ENCODE measurements at regions not wholly inside any gene's neighbourhood (a gene's known extent, or its start where the extent isn't known, plus 50 kb on each side); places are given as distances from the start of the nearest gene placed in this dataset.

GRCh38 chr18:2222270-2223185 is 348.8 kb downstream of the METTL4 start:
- no peaks in the 10 kb centered on the region for H3K36me3 ChIP-seq (ENCODE audit: low read depth)

DNA sequence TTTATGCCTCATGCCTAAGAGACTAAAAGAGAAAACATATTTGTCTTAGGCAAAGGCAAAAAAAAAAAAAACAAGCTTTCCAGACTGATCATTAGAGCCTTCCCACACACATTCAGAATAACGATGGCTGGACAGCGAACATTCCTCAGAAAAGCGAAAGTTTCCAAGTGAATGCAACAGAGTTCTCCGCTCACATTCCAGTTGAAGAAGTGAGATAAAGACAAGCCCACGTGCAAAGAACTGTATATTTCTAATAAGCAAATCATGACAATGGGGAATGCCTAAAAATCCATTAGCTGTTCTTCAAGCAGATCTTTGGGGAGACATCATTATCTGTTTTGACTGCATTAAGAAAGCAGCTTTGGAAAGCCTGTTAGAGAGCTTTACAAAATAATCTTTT is 347.9 kb downstream of the METTL4 start:
- no peak for DNase-seq
- H3K4me3 ChIP-seq: no peak overlapping the region
- H3K9me3 ChIP-seq: no peaks in the 10 kb centered on the region
- no peaks in the 10 kb centered on the region for H3K4me1 ChIP-seq (ENCODE audit: low read depth)
- intact Hi-C loops (cut with DNase I, micrococcal nuclease): no loop called here
- H3K36me3 ChIP-seq (ENCODE audit: low read depth): no peaks in the 10 kb centered on the region
- TF ChIP-seq, protein P1, sequence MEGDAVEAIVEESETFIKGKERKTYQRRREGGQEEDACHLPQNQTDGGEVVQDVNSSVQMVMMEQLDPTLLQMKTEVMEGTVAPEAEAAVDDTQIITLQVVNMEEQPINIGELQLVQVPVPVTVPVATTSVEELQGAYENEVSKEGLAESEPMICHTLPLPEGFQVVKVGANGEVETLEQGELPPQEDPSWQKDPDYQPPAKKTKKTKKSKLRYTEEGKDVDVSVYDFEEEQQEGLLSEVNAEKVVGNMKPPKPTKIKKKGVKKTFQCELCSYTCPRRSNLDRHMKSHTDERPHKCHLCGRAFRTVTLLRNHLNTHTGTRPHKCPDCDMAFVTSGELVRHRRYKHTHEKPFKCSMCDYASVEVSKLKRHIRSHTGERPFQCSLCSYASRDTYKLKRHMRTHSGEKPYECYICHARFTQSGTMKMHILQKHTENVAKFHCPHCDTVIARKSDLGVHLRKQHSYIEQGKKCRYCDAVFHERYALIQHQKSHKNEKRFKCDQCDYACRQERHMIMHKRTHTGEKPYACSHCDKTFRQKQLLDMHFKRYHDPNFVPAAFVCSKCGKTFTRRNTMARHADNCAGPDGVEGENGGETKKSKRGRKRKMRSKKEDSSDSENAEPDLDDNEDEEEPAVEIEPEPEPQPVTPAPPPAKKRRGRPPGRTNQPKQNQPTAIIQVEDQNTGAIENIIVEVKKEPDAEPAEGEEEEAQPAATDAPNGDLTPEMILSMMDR (IDR thresholded peaks at IDR 0.05): no peak
- no peak for ATAC-seq

More at GRCh38 chr18:2222270-2223185, 348.8 kb downstream of the METTL4 start:
- Histone ChIP-seq H3K9me3 (no peaks in the 10 kb centered on the region), H3K4me3 (no peak overlapping the region), H3K4me1 (ENCODE audit: low read depth) (no peaks in the 10 kb centered on the region)
- DNase-seq: peak in 2 of 3 donors; percentile 23 to 47
- intact Hi-C loops (cut with DNase I, micrococcal nuclease): no loop called here
- peak; percentile 95 for ATAC-seq
- TF ChIP-seq, protein P1 (IDR thresholded peaks at IDR 0.05): no peak

DNA sequence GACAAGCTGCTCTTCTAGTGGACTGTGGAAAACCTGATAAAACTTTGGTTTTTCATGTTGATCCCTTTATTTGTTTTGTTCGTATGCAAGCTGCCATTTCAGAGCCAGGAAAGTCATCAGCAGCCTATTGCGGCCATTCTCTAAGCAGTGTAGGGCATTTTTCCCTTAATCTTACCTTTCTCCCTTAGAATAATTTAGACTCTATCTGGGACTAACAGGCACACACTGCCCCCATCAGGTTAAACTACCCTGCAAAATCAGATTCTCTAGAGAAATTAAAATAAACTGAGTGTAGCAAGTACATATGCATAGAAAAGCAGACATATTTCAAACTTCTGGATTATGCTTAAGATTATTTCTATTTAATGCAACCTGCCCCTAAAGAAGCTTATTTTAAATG is 347.5 kb downstream of the METTL4 start:
- no peak overlapping the region for H3K4me3 ChIP-seq
- no peaks in the 10 kb centered on the region for H3K4me1 ChIP-seq (ENCODE audit: low read depth)
- intact Hi-C loops (cut with DNase I, micrococcal nuclease): no loop called here
- ATAC-seq (peak; percentile 64), DNase-seq (peak in 1 of 3 donors; percentile 72)
- H3K9me3 ChIP-seq: no peaks in the 10 kb centered on the region
- H3K36me3 ChIP-seq (ENCODE audit: low read depth): no peaks in the 10 kb centered on the region
- TF ChIP-seq, protein P1 (IDR thresholded peaks at IDR 0.05): no peak

DNA sequence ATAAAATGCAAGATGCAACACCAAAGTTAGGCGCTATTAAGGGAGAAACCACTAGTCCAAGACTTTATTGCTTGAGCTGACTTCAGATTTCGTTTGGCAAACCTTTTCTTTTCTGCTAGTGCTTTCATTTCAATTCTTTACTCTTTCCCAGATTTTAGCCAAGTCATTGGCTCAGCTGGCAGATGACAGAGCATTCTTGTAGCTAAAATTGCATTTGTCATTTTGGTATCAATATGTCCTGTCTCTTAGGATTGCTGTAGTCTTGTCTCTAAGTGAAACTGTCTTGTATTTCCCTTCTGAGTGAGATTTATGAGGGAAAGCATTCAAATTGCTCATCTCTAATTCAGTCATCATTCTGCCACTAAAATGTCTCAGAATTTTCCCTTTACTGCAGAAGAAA is 335.1 kb downstream of the METTL4 start:
- TF ChIP-seq, protein P1 (IDR thresholded peaks at IDR 0.05): no peak
- Histone ChIP-seq H3K36me3 (ENCODE audit: low read depth) (no peaks in the 10 kb centered on the region), H3K4me1 (ENCODE audit: low read depth) (no peaks in the 10 kb centered on the region), H3K4me3 (no peak overlapping the region), H3K9me3 (no peaks in the 10 kb centered on the region)
- no peak for ATAC-seq
- DNase-seq: no peak
- intact Hi-C loops (cut with DNase I, micrococcal nuclease): no loop called here

GRCh38 chr18:2237706-2238105 is 333.6 kb downstream of the METTL4 start:
- H3K36me3 ChIP-seq (ENCODE audit: low read depth): no peaks in the 10 kb centered on the region
- H3K4me1 ChIP-seq (ENCODE audit: low read depth): no peaks in the 10 kb centered on the region
- no peaks in the 10 kb centered on the region for H3K9me3 ChIP-seq
- ATAC-seq (no peak), DNase-seq (no peak)
- TF ChIP-seq, protein P1 (IDR thresholded peaks at IDR 0.05): no peak
- intact Hi-C loops (cut with DNase I, micrococcal nuclease): no loop called here
- H3K4me3 ChIP-seq: no peak overlapping the region

All from mucosa of descending colon (tissue), 3 donors.